NB4 (cell line): ENCODE measurements at regions not wholly inside any gene's neighbourhood (a gene's known extent, or its start where the extent isn't known, plus 50 kb on each side); places are given as distances from the start of the nearest gene placed in this dataset.

Experiments used
- CTCF ChIP-seq: IDR thresholded peaks from one replicate; pipeline ENCODE4 v1.5.1; 2012; ENCODE audit warnings: low read depth, low read length
- POLR2A ChIP-seq: IDR thresholded peaks from 2 replicates; pipeline ENCODE4 v1.6.1; 2011; ENCODE audit warnings: mild to moderate bottlenecking; ENCODE audit not compliant: insufficient read length; ENCODE audit errors: extremely low read depth

GRCh38 chr12:58270966-58271705 is 329.8 kb downstream of the ATP23 start:
- TF ChIP-seq CTCF: no peak
- no peak for TF ChIP-seq POLR2A
